Ovary (tissue), 7 donors: ENCODE measurements at regions not wholly inside any gene's neighbourhood (a gene's known extent, or its start where the extent isn't known, plus 50 kb on each side); places are given as distances from the start of the nearest gene placed in this dataset.

Source experiments
- DNase-seq, 5 donors: peaks; one replicate each; pipeline ENCODE4 v3.0.0-alpha.2; 2019 to 2020
- H3K27ac ChIP-seq, 2 donors: fragments of 200-600 bp; one replicate each; pipeline versions ENCODE4 v1.5.1 to v1.8.0; 2019 to 2022
- H3K27me3 ChIP-seq: fragments of 200-600 bp; one replicate; pipeline ENCODE4 v1.8.0; 2022
- H3K36me3 ChIP-seq: fragments of 200-600 bp; sonication (generic); one replicate; pipeline ENCODE4 v1.5.1; 2019
- H3K4me1 ChIP-seq: one replicate; pipeline ENCODE4 v1.8.1; 2013; ENCODE audit warnings: mild to moderate bottlenecking, moderate library complexity; ENCODE audit not compliant: insufficient read depth
- H3K4me3 ChIP-seq: fragments of 200-600 bp; sonication (generic); one replicate; pipeline ENCODE4 v1.5.1; 2017
- H3K9me3 ChIP-seq, 2 donors: fragments of 200-600 bp in 1 of 2; sonication (generic) in 1 of 2; one replicate each; pipeline versions ENCODE4 v1.5.1 to v1.8.1; 2013 to 2019; ENCODE audit warnings: mild to moderate bottlenecking in 1 of 2, moderate library complexity in 1 of 2
- EP300 ChIP-seq: sonication (generic); formaldehyde crosslinking; IDR thresholded peaks from one replicate; pipeline ENCODE4 v1.6.1; 2017; ENCODE audit warnings: antibody characterized with exemption
- POLR2A ChIP-seq: fragments of 450-650 bp; IDR thresholded peaks from one replicate; pipeline ENCODE4 v1.6.1; 2017; ENCODE audit warnings: antibody characterized with exemption, mild to moderate bottlenecking, moderate library complexity
- WGBS, 3 donors: extraction: QIAGEN DNeasy Blood & Tissue Kit in 1 of 3; methylation state at CpG; one replicate each; pipeline versions ENCODE4 v1.1.5 to v1.1.7; 2013 to 2017; 5-methylcytosine and 5-hydroxymethylcytosine counted together
- intact Hi-C, 4 donors: fragments of 100-400 bp; cut with DNase I; formaldehyde crosslinking; loops; one replicate each; pipeline versions ENCODE4 v1.11.0 to v1.15.1; 2022 to 2023
- TF ChIP-seq, protein P1 (sequence below), 3 donors: fragments of 450-650 bp in 2 of 3; fragments of 200-600 bp in 1 of 3; IDR thresholded peaks; one replicate each; pipeline versions ENCODE4 v1.5.1 to v1.8.0; 2016 to 2022; ENCODE audit warnings: antibody characterized with exemption in 3 of 3, mild to moderate bottlenecking in 1 of 3
- donor health status: DM: no; HTN: no; CAD: no; lungs with moderate emphysema.
- donor health status: DM: no; HTN: no; CAD: no.
- donor health status: Bipolar disorder and iron deficiency.
- donor health status: DM: no; HTN: no; CAD: no.
- donor health status: DM: yes; HTN: yes; CAD: no.

DNA sequence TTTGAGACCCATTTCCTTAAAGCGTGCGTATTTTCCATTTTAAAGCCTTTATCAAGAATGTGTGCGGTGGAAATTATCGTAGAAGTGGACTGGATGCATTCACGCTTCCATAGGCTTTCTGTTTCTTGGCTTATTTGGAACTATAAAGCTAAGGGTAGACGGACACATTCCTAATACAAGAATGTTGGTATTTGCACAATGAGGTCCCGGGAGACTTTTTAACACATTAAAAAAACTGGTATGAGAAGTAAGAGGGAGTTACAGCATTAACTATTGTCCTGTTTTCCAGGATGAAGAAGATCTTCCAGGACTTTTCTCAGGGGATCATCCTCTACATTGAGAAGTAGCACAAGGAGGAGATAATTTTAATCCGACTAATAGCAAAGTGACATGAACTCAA, 653.0 kb downstream of the MTRR start:
- Histone ChIP-seq H3K4me1 (no peaks in the 10 kb centered on the region), H3K4me3 (no peak overlapping the region), H3K9me3 (no peaks in the 10 kb centered on the region), H3K27me3 (no peaks in the 10 kb centered on the region), H3K27ac (no peak overlapping the region), H3K36me3 (no peaks in the 10 kb centered on the region)
- TF ChIP-seq, protein P1, sequence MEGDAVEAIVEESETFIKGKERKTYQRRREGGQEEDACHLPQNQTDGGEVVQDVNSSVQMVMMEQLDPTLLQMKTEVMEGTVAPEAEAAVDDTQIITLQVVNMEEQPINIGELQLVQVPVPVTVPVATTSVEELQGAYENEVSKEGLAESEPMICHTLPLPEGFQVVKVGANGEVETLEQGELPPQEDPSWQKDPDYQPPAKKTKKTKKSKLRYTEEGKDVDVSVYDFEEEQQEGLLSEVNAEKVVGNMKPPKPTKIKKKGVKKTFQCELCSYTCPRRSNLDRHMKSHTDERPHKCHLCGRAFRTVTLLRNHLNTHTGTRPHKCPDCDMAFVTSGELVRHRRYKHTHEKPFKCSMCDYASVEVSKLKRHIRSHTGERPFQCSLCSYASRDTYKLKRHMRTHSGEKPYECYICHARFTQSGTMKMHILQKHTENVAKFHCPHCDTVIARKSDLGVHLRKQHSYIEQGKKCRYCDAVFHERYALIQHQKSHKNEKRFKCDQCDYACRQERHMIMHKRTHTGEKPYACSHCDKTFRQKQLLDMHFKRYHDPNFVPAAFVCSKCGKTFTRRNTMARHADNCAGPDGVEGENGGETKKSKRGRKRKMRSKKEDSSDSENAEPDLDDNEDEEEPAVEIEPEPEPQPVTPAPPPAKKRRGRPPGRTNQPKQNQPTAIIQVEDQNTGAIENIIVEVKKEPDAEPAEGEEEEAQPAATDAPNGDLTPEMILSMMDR (IDR thresholded peaks at IDR 0.05): no peak
- TF ChIP-seq POLR2A (no peak), EP300 (no peak)
- intact Hi-C loops: no loop called here
- no peak for DNase-seq
- WGBS, 3 donors: 76 to 86% (median 85%) methylated on average over 8 of the region's 8 CpGs

DNA sequence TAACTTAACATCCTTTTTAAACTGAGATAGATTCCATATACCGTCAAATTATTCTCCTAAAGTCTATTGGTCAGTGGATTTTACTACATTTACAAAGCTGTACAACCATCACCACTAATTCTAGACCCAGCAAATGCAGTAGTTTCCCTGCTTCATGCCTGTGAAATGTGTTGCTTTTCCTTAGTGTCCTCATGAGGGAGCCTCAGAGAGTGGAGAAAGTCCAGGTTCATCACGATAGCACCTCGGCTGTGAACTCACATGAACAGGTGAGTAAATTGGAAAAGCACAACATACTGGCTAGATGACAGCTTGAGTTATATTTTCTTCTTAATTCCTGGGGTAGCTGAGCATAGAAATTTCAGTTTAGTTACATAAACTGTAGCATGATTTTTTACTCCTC, 653.7 kb downstream of the MTRR start:
- intact Hi-C loops: no loop called here
- WGBS, 3 donors: 37 to 72% (median 49%) methylated on average over 3 of the region's 3 CpGs

DNA sequence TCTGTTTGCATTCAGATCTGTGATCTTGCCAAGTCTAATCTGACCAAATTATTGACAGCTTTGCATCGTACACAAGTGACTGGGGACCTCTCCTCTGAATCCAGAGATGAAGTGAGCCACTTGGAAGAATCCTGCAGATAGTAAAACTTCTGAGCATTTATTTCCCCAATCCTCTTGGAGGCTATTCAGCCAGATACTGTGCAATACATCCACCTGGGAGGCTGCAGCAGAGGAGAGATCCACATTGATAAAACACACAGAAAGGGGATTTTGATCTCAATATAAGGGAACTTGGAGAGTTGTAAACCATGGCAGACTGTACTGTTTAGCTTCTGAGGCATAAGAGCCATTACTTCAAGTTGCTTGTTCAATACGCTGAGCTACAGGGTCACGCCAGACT, 654.6 kb downstream of the MTRR start:
- no peak overlapping the region for H3K27ac ChIP-seq

More for the DNA sequence above, 653.7 kb downstream of the MTRR start:
- no peaks in the 10 kb centered on the region for H3K9me3 ChIP-seq
- no peak overlapping the region for H3K27ac ChIP-seq
- H3K4me3 ChIP-seq: no peak overlapping the region
- no peak for TF ChIP-seq POLR2A
- TF ChIP-seq, protein P1 (IDR thresholded peaks at IDR 0.05): no peak
- TF ChIP-seq EP300: no peak
- no peak for DNase-seq
- H3K36me3 ChIP-seq: no peaks in the 10 kb centered on the region
- no peaks in the 10 kb centered on the region for H3K27me3 ChIP-seq
- no peaks in the 10 kb centered on the region for H3K4me1 ChIP-seq

DNA sequence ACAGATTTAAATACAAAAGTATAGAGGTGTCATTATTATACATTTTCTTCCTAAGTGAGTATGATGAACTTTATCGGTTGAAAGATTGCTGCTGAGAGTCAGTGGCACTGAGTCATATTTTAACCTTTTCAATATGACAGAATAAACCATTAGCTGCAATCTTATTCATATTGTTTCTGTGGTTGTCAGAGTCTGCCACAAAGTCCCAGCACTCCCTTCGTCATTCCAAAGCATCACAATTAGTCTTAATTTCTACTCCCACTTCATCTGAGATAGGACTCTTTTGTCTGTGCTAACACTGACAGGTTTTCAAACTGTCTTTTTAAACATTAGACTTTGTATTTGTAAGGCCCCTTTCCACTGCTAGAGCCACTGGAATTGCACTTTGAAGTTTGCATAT, 656.9 kb downstream of the MTRR start:
- 75 to 86% (median 84%) methylated on average over 2 of the region's 2 CpGs for WGBS, 3 donors
- DNase-seq: no peak
- H3K4me3 ChIP-seq: no peak overlapping the region
- no peaks in the 10 kb centered on the region for H3K36me3 ChIP-seq
- H3K4me1 ChIP-seq: no peaks in the 10 kb centered on the region
- no peaks in the 10 kb centered on the region for H3K9me3 ChIP-seq
- H3K27ac ChIP-seq: no peak overlapping the region
- intact Hi-C loops: no loop called here
- no peaks in the 10 kb centered on the region for H3K27me3 ChIP-seq
- TF ChIP-seq EP300 (no peak), POLR2A (no peak)
- TF ChIP-seq, protein P1 (IDR thresholded peaks at IDR 0.05): no peak

More for the DNA sequence above, 654.6 kb downstream of the MTRR start:
- TF ChIP-seq EP300: no peak
- TF ChIP-seq POLR2A: no peak
- TF ChIP-seq, protein P1 (IDR thresholded peaks at IDR 0.05): no peak
- intact Hi-C loops: no loop called here
- H3K27me3 ChIP-seq: no peaks in the 10 kb centered on the region
- DNase-seq: no peak
- H3K36me3 ChIP-seq: no peaks in the 10 kb centered on the region
- WGBS, 3 donors: 79 to 85% (median 83%) methylated on average over 3 of the region's 3 CpGs
- H3K4me3 ChIP-seq: no peak overlapping the region
- no peaks in the 10 kb centered on the region for H3K9me3 ChIP-seq
- no peaks in the 10 kb centered on the region for H3K4me1 ChIP-seq

DNA sequence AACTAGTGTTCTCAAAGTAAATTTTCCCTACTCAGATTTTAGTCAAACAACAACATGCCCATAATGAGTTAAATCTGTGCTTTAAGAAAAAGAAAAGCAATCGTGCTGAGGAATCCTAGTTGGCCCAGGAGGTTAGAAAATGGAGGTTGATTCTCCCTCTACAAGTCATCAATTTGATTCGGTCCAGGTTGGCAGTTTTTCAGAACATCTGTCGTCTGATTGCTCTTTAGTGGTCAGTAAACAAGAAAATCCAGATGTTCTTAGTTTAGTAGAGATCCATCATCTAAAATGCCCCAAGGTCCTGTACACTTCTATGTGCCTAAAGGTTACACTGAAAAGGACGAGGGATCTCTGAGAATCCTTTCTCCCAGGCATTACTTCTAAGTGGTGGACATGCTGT, 659.2 kb downstream of the MTRR start:
- Histone ChIP-seq H3K9me3 (no peaks in the 10 kb centered on the region), H3K36me3 (no peaks in the 10 kb centered on the region), H3K4me1 (no peaks in the 10 kb centered on the region), H3K4me3 (no peak overlapping the region), H3K27ac (no peak overlapping the region), H3K27me3 (no peaks in the 10 kb centered on the region)
- no peak for TF ChIP-seq EP300
- TF ChIP-seq, protein P1 (IDR thresholded peaks at IDR 0.05): no peak
- TF ChIP-seq POLR2A: no peak
- 16 to 28% (median 16%) methylated on average over 4 of the region's 4 CpGs for WGBS, 3 donors
- intact Hi-C loops: no loop called here
- DNase-seq: no peak
